NB4 (cell line): ENCODE measurements at regions not wholly inside any gene's neighbourhood (a gene's known extent, or its start where the extent isn't known, plus 50 kb on each side); places are given as distances from the start of the nearest gene placed in this dataset.

Experiments
- CTCF ChIP-seq: IDR thresholded peaks from one replicate; pipeline ENCODE4 v1.5.1; 2012; ENCODE audit warnings: low read depth, low read length
- POLR2A ChIP-seq: IDR thresholded peaks from 2 replicates; pipeline ENCODE4 v1.6.1; 2011; ENCODE audit warnings: mild to moderate bottlenecking; ENCODE audit not compliant: insufficient read length; ENCODE audit errors: extremely low read depth
- TF ChIP-seq, protein P1 (sequence below): IDR thresholded peaks from 2 replicates; pipeline ENCODE4 v1.6.1; 2011; ENCODE audit warnings: low read depth, low read length

- TF ChIP-seq CTCF = no peak
- TF ChIP-seq POLR2A = no peak
- TF ChIP-seq, protein P1, sequence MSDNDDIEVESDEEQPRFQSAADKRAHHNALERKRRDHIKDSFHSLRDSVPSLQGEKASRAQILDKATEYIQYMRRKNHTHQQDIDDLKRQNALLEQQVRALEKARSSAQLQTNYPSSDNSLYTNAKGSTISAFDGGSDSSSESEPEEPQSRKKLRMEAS = no peak
Observed at GRCh38 chr2:226540204-226540994, 259.2 kb downstream of the IRS1 start.
